ENCODE measurements at regions not wholly inside any gene's neighbourhood (a gene's known extent, or its start where the extent isn't known, plus 50 kb on each side); places are given as distances from the start of the nearest gene placed in this dataset.
"Not testable (repeated sequence)": the region's sequence is repeated elsewhere in the genome, so short reads cannot be mapped to it uniquely, and the experiment has no call there.

DNA sequence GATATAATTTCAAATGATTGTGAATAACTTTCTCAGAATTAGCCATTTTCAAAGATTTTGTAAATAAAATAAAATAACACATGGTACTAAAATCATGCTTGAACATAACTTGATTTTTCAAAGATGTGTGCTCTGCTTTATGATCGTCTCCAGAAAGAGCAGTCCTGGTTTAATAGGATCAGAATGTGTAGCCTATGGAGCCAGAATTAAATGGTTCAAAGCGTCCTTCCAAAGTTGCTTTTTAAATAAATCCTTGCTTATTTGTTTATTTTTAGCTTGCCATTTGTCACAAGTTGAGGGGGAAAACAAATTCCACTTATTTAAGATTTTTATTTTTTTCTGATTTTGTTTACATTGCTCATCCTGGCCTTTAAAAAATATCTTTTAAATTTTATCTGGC lies 123.7 kb upstream of the SPRED1 start:
- DNase-seq, result no peak

DNA sequence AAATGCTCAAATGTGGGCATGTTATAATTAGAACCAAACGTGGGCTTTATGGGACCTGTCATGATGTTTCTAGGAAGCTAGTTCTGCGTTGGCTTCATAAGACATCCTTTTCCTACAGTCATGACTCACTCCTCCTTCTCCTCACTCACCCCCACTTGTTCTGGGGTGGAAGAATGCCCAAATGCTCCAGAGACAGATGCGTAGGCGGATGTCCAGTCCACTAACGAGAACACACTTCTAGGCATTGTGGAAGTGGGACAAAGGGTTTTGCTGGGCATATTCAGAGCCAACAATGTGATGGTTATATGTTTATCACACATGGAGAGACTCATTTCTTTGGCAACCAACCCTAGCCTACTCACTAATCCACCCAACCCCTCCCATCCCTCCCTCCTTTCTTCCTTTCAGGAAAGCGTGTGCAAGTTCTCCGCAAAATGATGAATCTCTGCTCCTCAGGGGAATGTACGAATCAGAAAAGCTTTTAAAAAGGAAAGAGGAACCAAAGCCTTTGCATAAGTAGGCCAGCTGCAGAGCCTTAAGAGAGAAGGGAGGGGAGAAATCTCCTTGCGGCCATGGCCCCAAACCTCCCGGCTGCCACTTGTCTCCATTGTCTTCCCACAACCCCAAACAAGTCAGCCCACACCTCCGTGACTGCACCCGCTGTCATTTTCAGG lies 123.0 kb upstream of the SPRED1 start:
- DNase-seq, result no peak

DNA sequence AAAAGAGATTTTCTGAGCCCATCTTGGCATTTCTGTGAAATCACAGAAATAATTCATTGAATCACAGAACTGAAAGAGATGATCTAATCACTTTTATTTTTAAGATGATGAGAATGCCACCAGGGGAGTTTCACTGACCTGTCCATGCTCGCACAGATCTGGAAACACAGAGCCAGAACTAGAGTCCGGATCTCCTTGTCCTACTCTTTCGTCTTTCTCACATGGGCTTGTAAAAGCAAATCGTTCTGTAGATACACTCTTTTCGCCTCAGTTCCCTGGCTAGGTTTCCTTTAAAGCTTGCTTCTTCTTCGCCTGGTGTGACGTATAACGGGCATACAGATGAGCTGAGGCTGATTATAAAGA lies 122.5 kb upstream of the SPRED1 start:
- DNase-seq, result no peak

DNA sequence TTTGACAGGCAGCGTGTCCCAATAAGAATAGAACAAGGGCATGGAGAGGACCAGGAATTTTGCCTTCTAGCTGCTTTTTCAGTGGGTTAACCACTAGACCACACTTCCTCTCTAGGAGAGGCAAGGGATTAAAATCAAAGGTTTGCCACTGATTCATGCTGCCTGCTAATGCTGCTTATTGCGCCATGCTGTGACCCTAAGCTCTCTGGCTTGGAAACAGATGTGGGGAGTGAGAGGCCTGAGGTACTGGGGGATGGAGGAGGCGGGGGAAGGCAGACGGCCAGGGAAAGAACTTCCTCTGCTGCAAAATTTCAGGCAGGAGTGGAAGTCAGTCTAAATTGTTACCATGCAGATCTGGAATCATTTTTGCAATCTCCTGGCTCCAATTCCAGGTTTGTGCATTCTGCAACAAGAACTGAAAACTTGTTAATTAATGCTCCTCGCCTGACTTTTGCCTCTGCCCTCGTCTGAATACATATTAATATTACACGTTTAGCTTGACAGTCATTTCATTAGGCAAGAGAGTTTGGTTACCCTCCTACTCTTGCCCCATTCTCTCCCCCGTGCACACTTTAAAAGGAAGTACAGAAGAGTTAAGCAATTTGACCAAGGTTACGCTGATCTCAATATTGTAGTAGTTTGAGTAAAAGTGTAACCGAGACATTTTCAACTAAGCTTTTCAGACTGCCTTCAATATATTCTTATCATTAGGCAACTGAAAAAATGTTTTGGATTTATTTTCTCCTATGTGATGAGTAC lies 121.7 kb upstream of the SPRED1 start:
- no peak for DNase-seq

DNA sequence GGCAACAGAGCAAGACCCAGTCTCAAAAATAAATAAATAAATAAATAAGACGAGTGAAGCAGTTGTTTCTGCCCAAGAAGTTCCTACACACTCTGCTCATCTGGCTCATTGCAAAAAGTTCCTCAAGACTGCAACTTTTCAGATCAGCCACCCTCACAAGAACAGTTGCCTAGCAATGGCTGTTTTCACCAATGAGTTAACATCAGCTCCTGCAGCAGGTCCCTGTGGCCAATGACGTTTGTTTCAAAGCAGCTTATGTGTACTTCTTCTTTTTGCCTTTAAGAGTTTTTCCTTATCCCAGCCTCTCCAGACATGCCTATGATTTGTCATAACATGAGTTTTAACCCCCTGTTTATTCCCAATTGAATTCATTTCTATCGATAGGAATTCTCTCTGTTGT lies 118.4 kb upstream of the SPRED1 start:
- DNase-seq, result no peak

DNA sequence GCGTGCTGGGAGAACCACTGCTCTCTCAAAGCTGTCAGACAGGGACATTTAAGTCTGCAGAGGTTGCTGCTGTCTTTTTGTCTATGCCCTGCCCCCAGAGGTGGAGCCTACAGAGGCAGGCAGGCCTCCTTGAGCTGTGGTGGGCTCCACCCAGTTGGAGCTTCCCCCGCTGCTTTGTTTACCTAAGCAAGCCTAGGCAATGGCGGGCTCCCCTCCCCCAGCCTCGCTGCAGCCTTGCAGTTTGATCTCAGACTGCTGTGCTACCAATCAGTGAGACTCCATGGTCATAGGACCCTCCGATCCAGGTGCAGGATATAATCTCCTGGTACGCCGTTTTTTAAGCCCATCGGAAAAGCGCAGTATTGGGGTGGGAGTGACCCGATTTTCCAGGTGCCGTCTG lies 110.4 kb upstream of the SPRED1 start:
- not testable (repeated sequence) for DNase-seq

DNA sequence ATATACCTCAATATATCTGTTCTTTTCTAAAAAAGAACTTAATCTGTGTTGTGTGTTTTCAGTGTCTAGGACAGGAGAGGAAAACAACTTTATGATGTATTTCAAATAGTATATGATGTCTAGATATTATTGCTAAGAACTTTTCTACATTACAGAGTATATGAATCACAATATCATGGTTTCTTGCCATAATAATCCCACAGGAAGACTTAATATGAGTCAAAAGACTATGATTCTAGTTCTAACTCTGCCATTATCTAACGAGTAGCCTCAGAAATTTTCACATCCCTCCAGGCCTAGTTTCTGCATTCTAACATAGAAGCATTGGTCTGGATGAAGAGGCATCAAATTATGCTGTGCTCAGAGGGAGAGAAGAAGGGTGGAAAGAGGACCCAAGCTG lies 107.7 kb upstream of the SPRED1 start:
- DNase-seq, result no peak

DNA sequence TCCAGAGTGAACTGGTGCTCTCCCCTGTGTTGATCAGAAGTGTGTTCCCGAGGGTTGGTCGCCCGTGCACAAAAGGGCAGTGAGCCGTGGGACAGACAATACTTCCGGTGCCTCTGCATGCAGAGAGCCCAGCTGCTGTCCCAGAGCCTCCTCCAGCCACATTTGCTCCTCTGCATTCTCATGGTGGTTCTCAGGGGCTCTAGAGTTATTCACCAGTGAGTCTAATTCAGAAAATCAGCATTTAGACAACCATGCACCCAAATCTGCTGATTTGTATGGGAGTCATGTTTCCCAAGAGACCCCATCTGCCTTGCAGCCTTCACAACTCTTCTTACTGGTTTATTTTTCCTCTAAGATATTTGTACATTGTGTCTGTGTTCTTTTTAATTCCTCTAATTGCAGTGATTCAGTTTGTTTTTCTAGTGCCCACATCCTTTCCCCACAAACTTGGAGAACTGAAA lies 107.0 kb upstream of the SPRED1 start:
- DNase-seq, result no peak

DNA sequence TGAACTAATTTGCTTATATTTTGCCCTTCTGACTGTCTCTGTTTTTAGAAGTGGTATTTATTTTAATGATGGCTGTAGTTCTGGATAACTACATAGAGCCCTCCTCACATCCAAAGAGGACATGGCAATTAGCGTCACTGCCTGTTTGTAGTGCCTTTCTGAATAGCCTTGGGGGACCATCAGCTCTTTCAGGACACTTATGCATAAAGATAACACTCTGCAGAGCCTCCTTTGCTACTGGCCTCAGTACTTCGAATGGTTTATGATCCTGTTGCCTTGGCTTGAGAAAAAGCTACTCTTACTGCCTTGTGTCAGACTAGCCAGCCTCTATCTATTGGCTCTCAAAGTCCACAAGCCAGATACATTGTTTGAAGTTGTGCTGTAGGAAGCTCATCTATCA lies 105.4 kb upstream of the SPRED1 start:
- DNase-seq, result no peak

DNA sequence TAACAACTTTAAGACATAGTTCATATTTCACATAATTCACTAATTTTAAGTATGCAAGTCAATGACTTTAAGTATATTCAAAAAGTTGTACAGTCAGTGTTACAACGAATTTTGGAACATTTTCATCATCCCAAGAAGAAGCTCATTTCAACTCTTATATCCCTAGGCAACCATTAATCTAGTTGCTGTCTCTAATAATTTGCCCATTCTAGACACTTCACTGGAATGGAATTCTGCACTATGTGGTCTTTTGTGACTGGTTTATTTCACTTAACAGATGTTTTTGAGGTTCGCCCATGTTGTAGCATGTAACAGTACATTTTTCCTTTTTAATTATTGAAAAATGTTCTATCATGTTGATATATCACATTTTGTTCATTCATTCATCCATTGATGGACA lies 104.2 kb upstream of the SPRED1 start:
- DNase-seq, result no peak

DNA sequence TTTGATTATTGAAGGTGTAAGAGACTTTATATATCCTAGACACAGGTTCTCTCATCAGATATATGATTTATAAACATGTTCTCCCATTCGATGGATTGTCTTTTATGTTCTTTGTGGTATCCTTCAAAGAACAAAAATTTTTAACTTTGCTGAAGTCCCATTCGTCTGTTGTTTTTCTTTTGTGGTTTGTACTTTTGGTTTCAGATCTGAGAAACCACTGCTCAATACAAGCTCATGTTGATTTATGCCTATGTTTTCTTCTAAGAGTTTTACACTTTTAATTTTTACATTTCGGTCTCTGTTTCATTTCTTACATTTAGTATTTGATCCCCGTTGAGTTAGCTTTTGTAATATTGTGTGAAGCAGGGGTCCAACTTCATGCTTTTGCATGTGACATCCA lies 103.3 kb upstream of the SPRED1 start:
- no peak for DNase-seq

DNA sequence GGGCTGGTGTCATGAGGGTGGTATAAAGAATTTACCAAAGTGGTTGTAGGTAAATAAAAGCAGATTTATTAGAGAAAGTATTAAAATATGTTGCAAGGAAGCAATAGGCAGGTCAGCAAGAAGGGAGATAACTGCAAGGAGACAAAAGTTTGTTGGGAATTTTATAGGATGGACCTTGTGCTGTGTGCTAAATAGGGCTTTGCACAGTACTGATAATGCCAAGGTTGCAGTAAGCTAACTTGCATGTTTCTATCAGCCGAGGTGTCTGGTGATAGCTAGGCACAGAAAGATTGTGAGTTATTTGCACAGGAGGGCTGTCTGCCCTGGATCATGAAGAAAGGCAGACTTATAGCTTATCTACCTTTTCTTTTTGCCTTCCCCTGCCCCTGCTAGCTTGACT lies 102.5 kb upstream of the SPRED1 start:
- DNase-seq, result no peak

DNA sequence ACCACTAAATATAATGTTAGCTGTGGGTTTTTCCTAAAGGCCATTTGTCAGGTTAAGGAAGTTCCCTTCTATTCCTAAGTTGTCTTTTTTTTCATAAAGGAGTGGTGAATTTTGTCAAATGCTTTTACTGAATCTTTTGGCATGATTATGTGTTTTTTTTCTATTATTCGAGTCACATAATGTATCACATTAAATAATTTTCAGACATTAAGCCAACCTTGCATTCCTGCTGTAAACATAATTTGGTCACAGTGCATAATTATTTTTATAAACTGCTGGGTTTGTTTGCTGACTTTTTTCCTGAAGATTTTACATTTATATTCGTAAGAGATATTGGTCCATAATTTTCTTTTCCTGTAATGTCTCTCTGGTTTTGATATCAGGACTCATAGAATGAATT lies 101.8 kb upstream of the SPRED1 start:
- no peak for DNase-seq

DNA sequence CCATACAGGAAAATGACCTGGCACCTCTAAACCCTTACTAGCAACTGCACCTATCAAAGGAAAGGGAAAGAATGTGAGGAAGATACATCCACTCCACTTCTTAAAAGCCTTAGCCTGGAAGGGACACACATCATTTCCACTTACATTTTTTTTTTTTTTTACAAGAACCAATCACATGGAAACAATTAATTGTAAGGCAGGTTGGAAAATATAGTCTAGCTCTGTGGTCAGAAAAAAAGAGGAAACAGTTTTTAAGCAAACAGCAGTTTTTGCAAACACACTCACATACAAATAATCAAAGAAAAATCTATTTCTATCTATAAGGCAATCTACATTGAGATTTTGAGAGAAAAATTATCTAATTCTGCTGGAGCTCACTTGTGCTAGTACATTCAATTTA lies 98.9 kb upstream of the SPRED1 start:
- no peak for DNase-seq

DNA sequence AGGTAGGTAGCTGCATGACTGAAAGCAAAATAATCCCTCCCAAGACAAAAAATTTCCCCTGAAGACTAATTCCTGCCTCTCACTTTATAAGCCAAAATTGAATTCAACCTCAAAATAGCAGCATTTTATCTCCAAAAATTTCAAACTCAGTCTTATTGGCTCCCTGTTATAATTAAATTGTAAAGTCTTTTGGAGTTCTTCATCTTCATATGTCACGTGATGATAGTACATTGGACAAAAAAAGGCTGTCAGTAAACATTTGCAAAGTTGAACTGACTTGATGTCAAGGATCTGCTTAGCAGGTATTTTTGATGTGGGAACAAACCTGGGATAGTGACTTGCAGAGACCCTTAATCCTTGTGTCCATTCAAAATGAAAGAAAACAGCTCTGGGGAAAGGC lies 98.4 kb upstream of the SPRED1 start:
- no peak for DNase-seq

DNA sequence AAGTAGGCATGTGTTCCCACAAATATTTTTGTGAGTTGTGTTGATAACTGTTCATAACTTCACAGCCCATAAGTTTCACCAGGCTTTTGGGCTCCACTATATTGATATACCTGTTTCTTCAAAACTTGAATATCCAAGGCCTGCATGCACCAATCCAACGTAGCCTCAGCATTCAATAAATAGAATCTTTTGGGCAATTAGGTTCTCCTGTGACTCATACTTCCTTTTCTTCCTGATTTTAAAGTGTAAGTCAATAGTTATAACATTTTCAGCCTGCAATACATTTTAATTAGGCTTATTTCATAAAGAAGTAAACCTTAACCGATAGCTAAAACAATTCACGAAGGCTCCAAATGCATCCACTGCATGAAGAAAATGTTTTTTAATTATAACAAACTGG lies 97.8 kb upstream of the SPRED1 start:
- DNase-seq, result no peak

DNA sequence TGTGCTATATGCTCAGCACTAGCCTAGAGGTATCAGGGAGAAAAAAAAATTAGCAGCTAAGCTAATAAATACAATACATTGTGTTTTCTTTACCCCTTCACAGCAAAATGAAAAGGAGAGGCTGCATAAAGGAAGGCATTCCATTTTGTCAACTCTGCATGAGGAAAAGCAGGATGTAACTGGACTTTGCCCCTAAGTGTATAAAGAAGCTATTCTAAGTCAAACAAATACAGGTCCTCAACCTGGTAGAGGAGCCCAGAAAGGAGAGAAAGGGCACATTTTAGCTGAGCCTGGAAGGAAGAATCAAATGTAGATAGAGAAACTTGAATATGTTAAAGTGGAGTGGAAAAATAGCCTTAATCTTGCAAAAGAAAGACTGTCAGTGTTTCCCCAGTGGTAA lies 89.0 kb upstream of the SPRED1 start:
- DNase-seq, result no peak

DNA sequence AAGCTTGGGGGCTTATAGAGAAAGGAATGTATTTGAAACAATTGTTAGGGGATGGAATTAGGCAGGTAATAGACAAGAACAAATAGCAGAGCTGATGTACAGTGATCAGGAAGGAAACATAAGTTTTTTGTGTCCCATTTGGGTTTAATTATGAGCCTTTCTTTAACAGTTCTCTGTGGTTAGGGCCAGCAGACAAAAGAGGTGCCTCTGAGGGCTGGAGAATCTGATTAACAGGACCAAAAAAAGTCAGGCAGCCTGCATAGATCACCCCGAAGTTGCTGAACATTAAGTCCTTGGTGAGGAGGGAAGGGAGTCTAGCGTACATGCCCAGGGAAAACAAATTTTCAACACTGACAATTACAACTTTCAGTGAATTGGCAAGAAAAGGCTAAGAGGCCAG lies 88.6 kb upstream of the SPRED1 start:
- DNase-seq, result no peak

DNA sequence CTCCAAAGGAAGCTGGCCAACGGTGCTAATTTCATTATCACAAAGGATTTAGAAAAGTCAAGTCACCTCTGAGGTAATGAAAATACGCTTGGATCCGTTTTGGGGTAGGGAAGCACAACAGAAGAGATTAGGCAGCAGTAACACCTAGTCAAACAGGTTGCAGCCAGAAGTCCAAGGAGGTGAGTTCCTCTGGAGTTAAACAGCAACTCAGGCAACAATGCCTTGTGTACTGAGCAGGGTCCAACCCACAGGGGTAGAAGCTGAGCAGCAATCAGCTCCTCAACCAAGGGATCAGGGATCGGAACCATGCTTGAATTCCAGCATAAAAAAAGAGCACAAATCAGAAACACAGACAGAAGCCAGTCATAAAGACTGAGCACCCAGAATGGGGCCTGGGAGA lies 88.1 kb upstream of the SPRED1 start:
- no peak for DNase-seq

DNA sequence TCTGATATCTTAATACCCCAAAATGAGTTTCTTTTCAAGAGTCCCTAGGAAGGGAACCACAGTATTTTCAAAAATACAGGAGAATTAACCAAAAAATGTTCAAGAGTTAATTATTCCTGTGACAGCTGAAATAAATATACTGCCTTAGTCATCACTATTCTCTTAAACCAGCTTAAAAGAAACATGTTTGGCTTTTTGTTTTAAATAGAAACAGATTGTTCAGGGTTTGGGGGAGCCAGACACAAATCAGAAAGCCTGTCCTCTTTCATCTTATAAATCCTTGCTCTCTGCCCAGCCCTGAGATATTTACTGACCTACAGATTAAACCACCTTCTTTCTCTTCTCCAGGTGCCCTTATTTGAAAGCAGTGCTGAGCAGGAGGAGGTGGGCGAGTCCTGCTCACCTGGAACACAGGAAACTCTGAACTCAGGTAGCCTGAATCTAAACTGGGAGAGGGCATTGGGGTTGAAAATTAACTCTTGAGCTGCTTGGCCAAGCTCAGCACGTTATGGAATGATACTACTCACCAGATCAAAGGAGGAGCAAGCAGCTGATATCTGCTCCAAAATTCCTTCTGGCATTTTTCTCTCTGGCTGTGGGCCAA lies 84.1 kb upstream of the SPRED1 start:
- no peak for DNase-seq

DNA sequence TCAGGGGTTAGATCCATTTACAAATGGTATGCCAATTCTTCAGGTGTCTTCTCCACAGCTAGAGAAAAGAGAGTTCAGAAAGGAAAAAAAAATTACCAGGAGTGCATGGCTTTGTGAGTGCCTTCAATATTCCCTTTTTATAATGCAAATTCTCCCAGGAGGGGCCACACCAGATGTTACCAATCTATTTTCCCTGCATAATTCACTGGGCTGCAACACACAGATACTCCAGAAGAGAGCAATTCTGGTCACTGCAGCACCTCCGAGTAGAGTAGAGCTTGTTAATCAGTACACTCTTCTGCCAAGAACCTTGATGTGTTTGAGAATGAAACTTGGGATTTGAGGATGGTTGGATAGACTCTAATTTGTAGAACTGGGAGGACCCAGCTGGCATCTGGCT lies 80.7 kb upstream of the SPRED1 start:
- DNase-seq, result no peak

DNA sequence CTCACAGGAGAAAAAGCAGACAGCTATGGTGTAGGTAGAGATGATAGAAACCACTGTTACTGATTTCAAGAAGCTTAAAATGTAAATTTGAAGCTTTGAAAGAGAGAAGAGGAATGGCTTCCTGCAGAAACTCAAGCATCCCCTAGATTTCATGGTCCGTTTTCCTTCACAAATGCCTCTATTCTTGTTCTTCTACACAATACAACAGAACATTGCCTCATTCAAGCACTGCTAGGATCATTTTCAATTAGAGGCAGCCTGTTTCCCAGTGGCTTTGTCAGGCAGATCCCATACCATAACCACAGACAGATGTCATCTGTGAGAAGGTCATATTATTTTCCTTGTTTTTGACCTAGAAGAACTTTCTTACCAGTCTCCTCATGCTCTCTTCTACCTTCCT lies 77.9 kb upstream of the SPRED1 start:
- no peak for DNase-seq

DNA sequence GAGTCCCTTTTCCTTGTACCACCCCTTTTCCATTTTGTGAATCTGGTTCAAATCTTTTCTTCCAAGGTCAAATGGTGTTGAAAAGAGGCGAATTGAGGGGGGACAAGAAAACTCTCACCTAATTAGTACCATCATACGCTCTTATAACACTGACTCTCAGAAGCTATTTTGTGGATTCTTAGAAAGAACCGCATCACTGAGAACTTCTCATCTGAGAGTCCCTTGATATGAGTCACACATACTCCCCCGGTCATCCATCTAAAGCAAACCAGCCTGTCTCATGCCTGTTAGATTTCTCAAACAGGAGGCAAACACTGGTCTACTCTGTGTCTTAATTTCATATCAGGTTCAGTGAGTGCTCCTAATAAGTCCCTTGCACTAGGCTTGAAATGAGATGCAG lies 76.5 kb upstream of the SPRED1 start:
- no peak for DNase-seq

DNA sequence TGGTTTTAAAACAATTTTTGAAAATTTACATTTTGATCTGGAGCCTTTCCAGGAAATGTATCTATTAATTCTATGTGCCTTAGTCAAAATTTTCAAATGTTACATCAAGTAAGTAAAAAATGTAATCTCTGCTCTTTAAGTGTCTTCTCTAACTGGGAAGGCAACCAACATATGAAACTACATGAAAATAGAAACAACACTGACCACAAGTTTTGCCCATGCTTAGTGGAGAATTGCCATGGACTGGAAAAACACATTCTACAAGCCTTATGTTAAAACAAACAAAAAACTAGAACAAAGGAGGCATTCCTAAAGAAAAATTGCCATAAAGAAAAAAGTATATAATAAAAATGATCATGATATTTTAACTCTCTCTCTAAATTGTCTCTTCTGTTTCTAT lies 75.9 kb upstream of the SPRED1 start:
- DNase-seq, result no peak

DNA sequence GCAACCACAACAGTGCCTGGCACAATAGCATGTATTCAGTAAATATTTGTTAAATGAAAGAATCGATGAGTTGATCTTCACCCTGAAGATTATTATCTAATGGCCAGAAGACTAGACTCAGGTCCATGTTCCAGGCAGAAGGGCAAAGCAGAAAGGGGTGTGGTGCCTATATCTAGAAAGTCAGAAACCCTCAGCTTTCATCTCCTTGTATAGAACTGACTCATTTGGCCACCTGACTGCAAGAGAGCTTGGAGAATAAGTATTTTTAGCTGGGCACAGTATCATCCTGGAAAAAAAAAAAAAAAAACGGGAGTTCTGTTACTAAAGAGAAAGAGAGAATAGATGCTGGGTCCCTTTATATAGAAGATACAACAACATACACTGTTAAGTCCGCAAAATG lies 69.7 kb upstream of the SPRED1 start:
- DNase-seq, result no peak

Data from NCI-H1092 treated with DMSO at 0.1 percent for 48 hours (cell line).